Motor neuron (in vitro differentiated cells): ENCODE measurements at regions not wholly inside any gene's neighbourhood (a gene's known extent, or its start where the extent isn't known, plus 50 kb on each side); places are given as distances from the start of the nearest gene placed in this dataset.
A peak's percentile ranks its signal among the peaks of the same experiment; 100 is the strongest.

Experiments
- ATAC-seq, 8 experiments: fragments of 200-7000 bp; cut with Tn5 transposase; replicated peaks in 6 of 8; 2 replicates each; pipeline ENCODE4 v1.8.0; 2021; ENCODE audit warnings: mild to moderate bottlenecking in 8 of 8, moderate library complexity in 8 of 8
- H3K27ac ChIP-seq, 2 donors: fragments of 250-450 bp; sonication (Bioruptor Pico); 2 replicates each; pipeline ENCODE4 v1.9.0; 2021; ENCODE audit warnings: antibody characterized with exemption in 2 of 2, mild to moderate bottlenecking in 2 of 2, moderate library complexity in 1 of 2
- H3K4me1 ChIP-seq, 2 donors: fragments of 250-450 bp; sonication (Bioruptor Pico); replicated peaks in 1 of 2; 2 replicates each; pipeline ENCODE4 v1.6.1; 2021; ENCODE audit warnings: antibody characterized with exemption in 2 of 2, mild to moderate bottlenecking in 2 of 2, moderate library complexity in 1 of 2
- H3K4me3 ChIP-seq, 5 donors: fragments of 250-450 bp; sonication (Bioruptor Pico); 2 replicates each; pipeline ENCODE4 v1.9.0; 2021; ENCODE audit warnings: antibody characterized with exemption in 5 of 5, mild to moderate bottlenecking in 5 of 5, moderate library complexity in 4 of 5
- WGBS, 10 experiments: fragments of 450-650 bp; shearing (Covaris generic); methylation state at CpG; one replicate each; pipeline ENCODE4 v1.0.0; 2022; 5-methylcytosine and 5-hydroxymethylcytosine counted together
- in situ Hi-C, 9 experiments: fragments of 400-800 bp; cut with MboI; loops; one replicate each; pipeline ENCODE4 v1.15.0; 2021; ENCODE audit warnings: low sequenced_read_pairs in 9 of 9, low pct_unique_long_range_greater_than_20kb in 2 of 9; ENCODE audit not compliant: unreplicated experiment in 9 of 9

DNA sequence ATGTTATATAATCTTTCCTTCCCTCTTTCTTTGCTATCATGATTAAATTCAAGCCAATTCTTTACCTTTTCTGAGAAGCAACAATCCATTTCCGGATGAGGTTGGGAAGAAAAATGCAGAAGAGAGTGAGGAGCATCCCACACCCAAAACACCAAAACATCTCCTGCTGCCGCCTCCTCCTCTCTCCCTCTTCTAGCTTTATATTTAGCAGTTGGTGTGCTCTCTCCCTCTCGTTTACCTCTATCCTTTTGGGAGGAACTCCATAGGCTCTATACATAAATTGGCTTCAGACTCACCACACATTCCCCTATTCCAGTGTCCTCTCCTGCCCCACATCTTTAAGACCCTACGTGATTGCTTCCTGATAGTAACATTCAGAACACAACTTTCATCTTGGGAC is 332.2 kb upstream of the PLXNA2 start:
- ATAC-seq = no peak
- in situ Hi-C loops = no loop called here
- peaks cover 6 to 10% of the 10 kb centered on the region in 2 donors for H3K4me1 ChIP-seq
- H3K4me3 ChIP-seq = no peak overlapping the region
- WGBS, 10 experiments = 21 to 100% (median 83%) methylated on average over 1 to 4 of the region's 4 CpGs; no CpG with 5 or more reads in 1 of the 10 experiments
- H3K27ac ChIP-seq = no peak overlapping the region

- in situ Hi-C loops = no loop called here
- peak in 1 of 8 experiments; percentile 16 for ATAC-seq
- peaks cover 15 to 20% of the 10 kb centered on the region in 2 donors for H3K4me1 ChIP-seq
- no peak overlapping the region for H3K4me3 ChIP-seq
- 0 to 100% (median 40%) methylated on average over 1 of the region's 1 CpG; no CpG with 5 or more reads in 6 of the 10 experiments for WGBS, 10 experiments
- no peak overlapping the region for H3K27ac ChIP-seq
These were observed 333.3 kb upstream of the PLXNA2 start for GRCh38 chr1:208577381-208577905.

DNA sequence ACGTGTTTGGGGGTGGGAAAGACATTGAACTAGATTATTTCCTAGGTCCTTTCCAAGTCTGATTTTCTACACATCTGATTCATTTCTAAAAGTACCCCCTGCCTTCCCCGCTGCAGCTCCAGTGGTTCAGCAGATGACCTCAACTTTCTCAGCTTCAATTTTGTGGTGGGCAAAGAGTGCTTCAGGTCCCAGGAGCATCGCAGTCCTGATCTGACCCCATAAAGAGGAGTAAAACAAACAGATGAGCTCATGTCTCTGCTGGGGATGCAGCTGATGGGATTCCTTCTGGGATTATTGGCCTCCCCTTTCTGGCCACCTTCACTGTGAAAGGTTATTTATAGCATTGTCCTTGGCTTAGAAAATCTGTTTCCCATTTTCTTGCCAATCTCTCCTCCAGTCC is 337.0 kb upstream of the PLXNA2 start:
- Histone ChIP-seq H3K4me3 (no peak overlapping the region), H3K27ac (peak overlapping the region; percentile 5 to 52), H3K4me1 (peaks cover 22 to 44% of the 10 kb centered on the region in 2 donors)
- 0 to 100% (median 77%) methylated on average over 1 to 3 of the region's 3 CpGs; no CpG with 5 or more reads in 4 of the 10 experiments for WGBS, 10 experiments
- ATAC-seq = peak in 5 of 8 experiments; percentile 25 to 75 (median 64)
- in situ Hi-C loops = no loop called here

GRCh38 chr1:208581667-208582066 is 337.5 kb upstream of the PLXNA2 start:
- WGBS, 10 experiments = 17 to 100% (median 69%) methylated on average over 1 to 5 of the region's 5 CpGs; no CpG with 5 or more reads in 3 of the 10 experiments
- Histone ChIP-seq H3K27ac (peak overlapping the region; percentile 5 to 52), H3K4me1 (peaks cover 22 to 45% of the 10 kb centered on the region in 2 donors), H3K4me3 (no peak overlapping the region)
- ATAC-seq = peak in 5 of 8 experiments; percentile 7 to 78 (median 50)
- in situ Hi-C loops = no loop called here

DNA sequence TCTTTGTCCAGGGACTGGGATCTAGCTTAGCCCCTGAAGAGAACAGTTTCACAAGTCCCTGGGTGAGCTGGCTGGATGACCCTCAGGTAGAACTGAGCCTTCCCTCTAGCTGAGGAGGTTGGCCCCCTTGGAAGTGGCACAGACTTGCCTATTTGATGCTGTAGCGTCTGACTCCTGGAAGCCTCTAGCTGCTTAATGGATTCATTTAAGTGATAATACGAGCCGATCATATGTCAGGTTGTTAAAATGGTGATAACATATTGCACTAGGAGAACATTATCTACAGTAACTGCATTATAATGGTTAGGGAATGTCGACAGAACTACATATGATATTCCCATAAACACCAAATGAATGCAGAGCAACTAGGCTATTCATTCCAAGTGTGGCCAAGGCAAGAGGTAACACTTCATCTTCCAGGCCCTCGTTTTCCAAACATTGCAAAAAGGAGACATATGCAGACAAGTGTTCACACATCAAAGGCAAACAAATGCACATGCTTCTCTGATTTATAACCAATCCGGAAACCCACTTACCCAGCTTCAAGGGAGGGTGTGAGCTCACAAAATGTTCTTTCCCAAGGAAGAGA is 340.1 kb upstream of the PLXNA2 start:
- in situ Hi-C loops = no loop called here
- Histone ChIP-seq H3K27ac (no peak overlapping the region), H3K4me3 (no peak overlapping the region), H3K4me1 (peaks cover 22 to 49% of the 10 kb centered on the region in 2 donors)
- 0 to 75% (median 57%) methylated on average over 2 to 6 of the region's 6 CpGs; no CpG with 5 or more reads in 1 of the 10 experiments for WGBS, 10 experiments
- ATAC-seq = peak in 2 of 8 experiments; percentile 15 to 52

GRCh38 chr1:208587110-208587509 is 342.9 kb upstream of the PLXNA2 start:
- Histone ChIP-seq H3K27ac (no peak overlapping the region), H3K4me1 (peaks cover 10 to 32% of the 10 kb centered on the region in 2 donors), H3K4me3 (no peak overlapping the region)
- peak in 2 of 8 experiments; percentile 29 to 35 for ATAC-seq
- 0 to 100% (median 50%) methylated on average over 1 to 2 of the region's 2 CpGs; no CpG with 5 or more reads in 1 of the 10 experiments for whole genome bisulfite sequencing, 10 experiments
- in situ Hi-C loops = no loop called here

- H3K27ac ChIP-seq = no peak overlapping the region
- ATAC-seq = peak in 2 of 8 experiments; percentile 75 to 80
- H3K4me1 ChIP-seq = peaks cover 12 to 17% of the 10 kb centered on the region in 2 donors
- no peak overlapping the region for H3K4me3 ChIP-seq
- in situ Hi-C loops = no loop called here
- 0 to 100% (median 42%) methylated on average over 1 to 2 of the region's 2 CpGs; no CpG with 5 or more reads in 3 of the 10 experiments for WGBS, 10 experiments
These were observed 349.3 kb upstream of the PLXNA2 start for GRCh38 chr1:208593306-208594006.

DNA sequence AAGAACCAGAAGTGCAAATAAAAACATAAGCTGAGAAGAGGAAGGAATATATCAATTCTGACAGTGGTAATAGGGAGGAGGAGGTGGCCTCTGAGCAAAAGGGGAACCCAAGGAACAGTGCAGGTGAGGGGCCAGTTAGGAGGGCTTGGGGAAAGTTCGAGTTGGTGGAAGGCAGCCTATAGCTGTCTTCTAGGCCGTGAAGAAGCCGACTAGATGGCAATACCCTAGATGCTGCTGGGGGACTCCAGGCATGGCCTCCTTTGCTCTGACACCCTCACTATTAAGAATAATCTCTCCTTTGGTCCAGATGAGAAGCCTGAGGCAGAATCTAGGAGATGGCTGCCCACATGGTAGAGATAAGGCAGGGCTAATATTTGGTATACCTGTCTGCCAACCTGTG is 351.1 kb upstream of the PLXNA2 start:
- ATAC-seq = no peak
- H3K4me1 ChIP-seq = peaks cover 26 to 28% of the 10 kb centered on the region in 2 donors
- in situ Hi-C loops = no loop called here
- WGBS, 10 experiments = 27 to 100% (median 67%) methylated on average over 1 to 3 of the region's 3 CpGs; no CpG with 5 or more reads in 4 of the 10 experiments
- H3K4me3 ChIP-seq = no peak overlapping the region
- H3K27ac ChIP-seq = no peak overlapping the region

DNA sequence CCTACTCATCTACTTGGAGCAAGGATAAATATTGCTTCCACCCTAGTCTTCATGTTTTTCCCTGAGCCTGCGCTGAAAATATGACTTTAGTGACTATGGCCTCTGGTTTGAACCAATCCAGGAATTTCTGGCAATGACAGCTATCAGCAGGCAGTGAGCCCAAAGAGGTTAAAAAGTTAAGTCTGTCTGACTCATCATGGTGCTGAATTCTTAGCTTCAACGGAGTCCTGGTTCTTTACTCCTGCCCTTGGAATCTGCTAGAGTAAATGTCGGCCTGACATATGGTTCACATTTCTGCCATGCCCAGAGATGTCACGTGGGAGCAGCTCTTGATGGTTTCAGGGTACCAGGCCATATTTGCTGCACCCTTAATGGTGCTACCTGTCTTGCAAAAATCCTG is 351.6 kb upstream of the PLXNA2 start:
- 0 to 90% (median 74%) methylated on average over 1 to 4 of the region's 4 CpGs; no CpG with 5 or more reads in 1 of the 10 experiments for WGBS, 10 experiments
- ATAC-seq = peak in 1 of 8 experiments; percentile 49
- in situ Hi-C loops = no loop called here
- H3K27ac ChIP-seq = no peak overlapping the region
- no peak overlapping the region for H3K4me3 ChIP-seq
- H3K4me1 ChIP-seq = peaks cover 31 to 33% of the 10 kb centered on the region in 2 donors

GRCh38 chr1:208597571-208597970 is 353.4 kb upstream of the PLXNA2 start:
- no peak for ATAC-seq
- in situ Hi-C loops = no loop called here
- H3K27ac ChIP-seq = no peak overlapping the region
- WGBS, 10 experiments = 0 to 100% (median 83%) methylated on average over 1 of the region's 1 CpG; no CpG with 5 or more reads in 3 of the 10 experiments
- H3K4me3 ChIP-seq = no peak overlapping the region
- peaks cover 38 to 44% of the 10 kb centered on the region in 2 donors for H3K4me1 ChIP-seq

- in situ Hi-C loops = no loop called here
- Histone ChIP-seq H3K4me1 (peaks cover 35 to 44% of the 10 kb centered on the region in 2 donors), H3K27ac (no peak overlapping the region), H3K4me3 (no peak overlapping the region)
- WGBS, 10 experiments = 27 to 100% (median 76%) methylated on average over 2 to 4 of the region's 4 CpGs; no CpG with 5 or more reads in 2 of the 10 experiments
- ATAC-seq = no peak
These were observed 353.8 kb upstream of the PLXNA2 start for GRCh38 chr1:208598021-208598420.

- Histone ChIP-seq H3K4me1 (peaks cover 24 to 35% of the 10 kb centered on the region in 2 donors), H3K27ac (no peak overlapping the region), H3K4me3 (no peak overlapping the region)
- in situ Hi-C loops = no loop called here
- ATAC-seq = no peak
- WGBS, 10 experiments = 0 to 90% (median 32%) methylated on average over 1 to 2 of the region's 2 CpGs; no CpG with 5 or more reads in 4 of the 10 experiments
These were observed 354.9 kb upstream of the PLXNA2 start for GRCh38 chr1:208599063-208599462.
